ENCODE measurements at regions not wholly inside any gene's neighbourhood (a gene's known extent, or its start where the extent isn't known, plus 50 kb on each side); places are given as distances from the start of the nearest gene placed in this dataset.
"Not testable (repeated sequence)": the region's sequence is repeated elsewhere in the genome, so short reads cannot be mapped to it uniquely, and the experiment has no call there.

DNA sequence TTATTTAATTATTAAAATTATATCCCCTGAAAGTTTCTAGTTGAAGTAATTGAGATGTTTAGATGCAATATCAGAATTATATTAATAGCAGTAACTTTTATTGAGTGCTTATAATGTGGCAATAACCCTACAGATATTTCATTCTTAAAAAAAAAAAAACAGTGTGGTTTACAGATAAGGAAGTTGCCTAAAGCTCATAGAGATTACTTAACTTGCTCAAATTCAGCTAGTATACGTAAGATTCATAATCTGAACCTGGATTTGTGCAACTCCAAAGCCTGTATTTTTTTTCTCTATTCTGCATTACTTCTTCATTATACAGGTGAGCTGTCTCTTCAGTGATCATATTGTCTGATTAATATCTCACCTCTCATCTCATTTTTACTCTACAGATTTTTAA lies 156.0 kb upstream of the PTBP2 start:
- DNase-seq, result peak; percentile 13

GRCh38 chr1:96568639-96569038 lies 152.9 kb upstream of the PTBP2 start:
- DNase-seq, result no peak

DNA sequence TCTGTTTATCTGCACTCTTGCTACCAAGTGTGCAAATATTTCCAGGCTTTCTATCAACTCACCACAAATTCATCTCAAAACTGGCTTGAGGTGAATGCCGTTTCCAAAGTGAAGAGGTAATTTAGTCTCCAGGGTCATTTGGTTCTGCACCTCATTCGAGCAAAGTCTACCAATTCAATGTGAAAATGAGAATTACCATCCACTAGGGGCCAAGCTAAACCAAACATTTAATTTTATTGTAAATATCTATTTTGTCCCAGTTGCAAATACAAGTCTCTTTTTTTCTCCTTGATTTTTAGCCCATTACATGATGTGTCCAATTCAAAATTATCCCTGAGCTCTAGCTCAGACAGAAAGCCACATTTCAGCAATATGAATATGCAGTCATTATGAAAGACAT lies 152.3 kb upstream of the PTBP2 start:
- no peak for DNase-seq

DNA sequence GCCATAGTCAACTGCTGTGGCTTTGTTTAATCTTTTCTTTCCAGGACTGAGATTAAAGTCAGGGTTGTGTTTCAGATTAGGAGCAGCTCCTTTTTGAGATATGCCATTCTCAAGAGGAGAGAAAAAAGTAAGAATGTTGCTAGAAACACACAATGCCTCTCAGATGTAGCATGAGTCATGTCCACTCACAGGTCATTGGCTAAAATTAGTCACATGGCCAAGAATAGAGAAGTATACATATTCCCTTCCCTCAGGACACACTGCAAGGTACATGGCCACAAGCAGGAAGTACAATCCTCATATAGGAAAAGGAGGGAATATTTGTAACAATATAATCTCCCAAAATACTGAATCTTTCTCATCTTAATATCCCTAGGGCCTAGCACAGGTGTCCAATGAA lies 141.9 kb upstream of the PTBP2 start:
- DNase-seq, result no peak

GRCh38 chr1:96580920-96581319 lies 140.7 kb upstream of the PTBP2 start:
- DNase-seq, result no peak

DNA sequence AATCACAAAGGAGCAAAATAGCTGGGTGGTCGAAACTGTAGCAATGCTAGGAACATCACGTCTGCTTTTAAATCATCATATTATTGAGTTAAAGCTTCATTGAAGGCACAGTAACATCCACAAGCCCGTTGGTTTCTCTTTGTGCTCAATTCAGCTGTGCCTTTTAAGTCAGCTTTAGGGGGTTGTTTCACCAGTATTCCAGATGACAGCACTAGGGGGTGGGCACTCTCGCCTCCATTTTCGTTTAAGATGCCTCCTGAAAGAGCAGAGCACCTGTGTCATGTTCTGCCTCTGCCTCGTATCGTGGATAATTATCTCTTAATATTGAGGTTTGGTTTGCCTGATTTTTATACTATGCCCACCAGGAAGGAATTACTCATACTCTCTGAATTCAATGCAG lies 139.8 kb upstream of the PTBP2 start:
- no peak for DNase-seq

- DNase-seq, result no peak
Measured at GRCh38 chr1:96583903-96584302, 137.7 kb upstream of the PTBP2 start.

- DNase-seq, result no peak
Measured at GRCh38 chr1:96587222-96587621, 134.4 kb upstream of the PTBP2 start.

DNA sequence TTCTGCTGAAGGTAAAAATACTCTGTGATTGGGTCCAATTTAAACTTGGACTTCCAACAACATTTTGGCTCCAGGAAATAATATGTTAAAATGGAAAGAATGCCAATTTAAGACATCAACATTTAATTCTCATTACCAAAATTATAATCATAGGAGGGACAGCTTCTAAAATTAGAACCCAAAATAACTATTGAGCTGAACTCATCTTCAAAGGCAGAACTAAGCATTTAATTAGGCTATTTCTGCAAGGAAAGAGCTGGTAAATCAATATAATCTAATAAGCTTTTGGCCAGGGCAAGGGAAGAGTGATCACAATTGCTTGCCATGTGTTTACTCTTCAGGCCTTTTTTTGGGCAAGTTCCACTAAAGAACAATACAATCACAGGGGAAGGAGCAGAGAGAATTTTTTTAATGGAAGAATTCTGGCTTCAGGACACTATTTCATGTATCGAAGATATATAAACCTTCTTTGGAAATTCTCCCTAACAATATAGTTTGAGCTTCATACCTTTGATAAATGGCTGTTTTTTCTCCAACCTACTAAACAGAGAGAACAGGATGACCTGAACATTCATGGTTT lies 133.1 kb upstream of the PTBP2 start:
- DNase-seq, result no peak

DNA sequence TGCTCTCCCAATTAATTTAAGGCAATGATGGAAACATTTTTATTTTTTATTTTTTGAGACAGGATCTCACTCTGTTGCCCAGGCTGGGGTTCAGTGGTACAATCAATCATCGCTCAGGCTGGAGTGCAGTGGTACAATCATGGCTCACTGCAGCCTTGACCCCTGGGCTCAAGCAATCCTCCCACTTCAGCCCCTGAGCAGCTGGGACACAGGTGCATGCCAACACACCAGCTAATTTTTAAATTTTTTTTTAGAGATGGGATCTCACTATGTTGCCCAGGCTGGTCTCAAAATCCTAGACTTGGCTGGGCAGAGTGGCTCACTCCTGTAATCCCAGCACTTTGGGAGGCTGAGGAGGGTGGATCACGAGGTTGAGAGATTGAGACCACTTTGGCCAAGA lies 126.1 kb upstream of the PTBP2 start:
- not testable (repeated sequence) for DNase-seq

DNA sequence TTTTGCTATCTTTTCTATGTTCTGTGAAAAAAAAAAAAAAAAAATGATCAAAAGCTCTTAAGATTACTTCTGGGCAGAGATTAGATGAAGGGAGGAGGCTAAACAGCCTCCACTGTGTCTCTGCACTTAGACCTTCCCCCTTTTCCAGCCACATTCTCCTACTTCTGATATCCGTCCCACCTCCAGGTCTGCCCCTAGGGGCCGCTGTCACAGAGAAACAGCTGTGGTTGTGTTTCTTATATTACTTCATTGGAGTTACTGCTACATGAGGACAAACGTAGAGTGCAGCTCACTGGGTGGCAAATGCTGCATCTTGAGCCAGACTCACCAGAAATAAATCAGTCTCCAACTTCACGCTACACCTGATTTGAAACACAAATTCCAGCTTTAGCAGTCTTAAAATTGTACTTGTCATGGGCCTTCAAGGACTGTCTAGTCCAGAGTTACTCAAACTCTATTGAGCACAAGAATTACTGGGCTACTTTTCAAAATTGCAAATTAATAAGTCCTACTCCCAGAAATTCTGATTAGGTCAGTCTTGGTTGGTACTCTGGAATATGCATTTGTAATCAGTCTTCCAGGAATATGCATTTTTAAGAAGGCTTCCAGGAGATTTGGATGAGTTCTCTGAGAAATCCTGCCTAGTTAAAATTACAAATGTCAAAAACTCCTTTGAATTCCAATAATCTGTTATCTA lies 125.2 kb upstream of the PTBP2 start:
- peak; percentile 25 for DNase-seq

GRCh38 chr1:96597218-96597617 lies 124.4 kb upstream of the PTBP2 start:
- DNase-seq, result no peak

- DNase-seq, result no peak
Measured at GRCh38 chr1:96598416-96599168, 123.0 kb upstream of the PTBP2 start.

- not testable (repeated sequence) for DNase-seq
Measured at GRCh38 chr1:96604620-96605019, 117.0 kb upstream of the PTBP2 start.

DNA sequence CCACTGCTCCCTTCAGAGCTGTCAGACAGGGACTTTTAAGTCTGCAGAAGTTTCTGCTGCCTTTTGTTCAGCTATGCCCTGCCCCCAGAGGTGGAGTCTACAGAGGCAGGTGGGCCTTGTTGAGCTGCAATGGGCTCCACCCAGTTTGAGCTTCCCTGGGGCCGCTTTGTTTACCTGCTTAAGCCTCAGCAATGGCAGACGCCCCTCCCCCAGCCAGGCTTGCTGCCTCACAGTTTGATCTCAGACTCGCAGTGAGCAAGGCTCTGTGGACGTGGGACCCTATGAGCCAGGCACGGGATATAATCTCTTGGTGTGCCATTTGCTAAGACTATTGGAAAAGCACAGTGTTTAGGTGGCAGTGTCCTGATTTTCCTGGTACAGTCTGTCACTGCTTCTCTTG lies 104.2 kb upstream of the PTBP2 start:
- DNase-seq, result not testable (repeated sequence)

DNA sequence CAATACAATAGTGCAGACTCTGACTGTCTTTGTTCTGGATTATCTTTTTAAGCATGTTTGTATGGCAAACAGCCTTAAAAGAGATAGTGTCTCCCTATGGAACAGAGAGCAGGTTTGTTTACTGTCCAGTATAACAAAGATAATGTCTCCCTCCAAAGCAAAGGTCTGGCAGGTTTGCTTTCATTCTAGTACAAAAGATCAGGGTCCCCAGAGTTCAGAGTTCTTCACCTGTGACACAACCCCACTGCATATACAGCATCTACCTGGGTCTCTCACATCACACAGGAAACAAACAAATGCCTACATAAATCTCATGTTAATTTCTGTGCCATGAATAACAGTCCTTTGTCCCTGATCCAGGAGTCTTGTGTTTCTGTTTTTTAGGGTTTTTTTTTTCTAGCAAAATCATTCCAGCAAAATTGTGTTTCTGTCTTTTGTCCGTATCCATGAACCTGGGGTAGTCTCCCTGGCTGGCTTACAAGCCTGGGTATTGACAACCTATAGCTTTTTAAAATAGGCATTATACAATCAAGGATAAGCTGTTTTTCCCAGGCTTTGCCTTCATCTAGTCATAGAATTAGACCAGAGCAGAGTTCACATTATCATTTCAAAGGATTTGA lies 89.4 kb upstream of the PTBP2 start:
- no peak for DNase-seq

DNA sequence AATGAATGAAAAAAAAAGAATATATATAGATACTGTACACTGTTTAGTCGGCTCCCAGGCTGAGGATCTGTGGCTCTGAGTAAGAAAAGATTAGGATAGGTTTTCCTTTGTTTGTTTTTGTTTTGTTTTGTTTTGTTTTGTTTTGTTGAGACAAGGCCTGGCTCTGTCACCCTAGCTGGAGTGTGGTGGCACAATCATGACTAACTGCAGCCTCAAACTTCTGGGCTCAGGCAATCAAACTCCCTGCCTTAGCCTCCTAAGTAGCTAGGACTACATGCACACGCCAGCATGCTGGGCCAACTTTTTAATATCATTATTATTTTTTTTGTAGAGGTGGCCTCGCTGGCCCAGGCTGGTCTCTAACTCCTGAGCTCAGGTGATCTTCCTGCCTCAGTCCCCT lies 87.9 kb upstream of the PTBP2 start:
- DNase-seq, result no peak

GRCh38 chr1:96634883-96635282 lies 86.7 kb upstream of the PTBP2 start:
- no peak for DNase-seq

DNA sequence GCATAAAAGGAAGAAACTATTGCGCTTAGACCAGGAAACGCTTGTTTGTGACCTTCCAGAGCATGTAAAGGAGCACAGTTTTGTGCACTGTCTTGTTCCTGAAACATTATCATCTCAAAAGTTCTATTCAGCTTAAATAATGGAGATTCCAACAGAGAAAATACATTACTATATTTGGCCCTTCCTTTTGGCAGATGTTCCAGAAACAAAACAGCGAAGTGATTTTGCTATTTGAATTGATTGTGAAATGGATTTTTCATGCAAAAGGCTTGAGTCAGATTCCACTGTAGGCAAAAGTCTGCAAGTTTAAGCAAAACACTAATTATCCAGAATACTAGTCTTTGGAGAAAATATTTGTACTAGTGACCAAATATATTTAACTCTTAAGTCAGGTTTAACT lies 80.3 kb upstream of the PTBP2 start:
- no peak for DNase-seq

GRCh38 chr1:96643519-96643918 lies 78.1 kb upstream of the PTBP2 start:
- DNase-seq, result no peak

DNA sequence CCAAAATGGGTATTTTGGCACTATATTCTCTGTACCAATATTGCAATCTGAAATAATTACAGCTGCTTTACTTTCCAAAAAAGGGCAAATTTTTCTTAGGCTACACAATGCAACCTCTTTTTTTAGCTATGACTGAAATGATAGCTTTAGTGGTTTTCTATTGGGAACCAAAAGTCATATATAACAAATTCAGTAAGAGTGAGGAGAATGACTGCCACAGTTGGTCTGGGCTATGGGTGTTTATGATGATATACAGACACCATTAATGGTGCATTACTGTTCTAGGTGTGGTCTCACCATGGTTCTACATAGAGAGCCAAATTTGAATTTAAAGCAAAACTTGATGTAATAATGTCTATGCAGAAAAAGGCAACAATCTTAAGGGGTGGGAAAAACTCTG lies 72.3 kb upstream of the PTBP2 start:
- no peak for DNase-seq

DNA sequence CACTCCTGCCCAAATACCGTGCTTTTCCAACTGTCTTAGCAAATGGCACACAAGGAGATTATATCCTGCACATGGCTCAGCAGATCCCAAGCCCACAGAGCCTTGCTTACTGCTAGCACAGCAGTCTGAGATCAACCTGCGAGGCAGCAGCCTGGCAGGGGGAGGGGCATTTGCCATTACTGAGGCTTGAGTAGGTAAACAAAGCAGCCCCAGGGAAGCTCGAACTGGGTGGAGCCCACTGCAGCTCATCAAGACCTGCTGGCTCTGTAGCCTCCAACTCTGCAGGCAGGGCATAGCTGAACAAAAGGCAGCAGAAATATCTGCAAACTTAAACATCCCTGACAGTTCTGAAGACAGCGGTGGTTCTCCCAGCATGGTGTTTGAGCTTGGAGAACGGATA lies 70.1 kb upstream of the PTBP2 start:
- DNase-seq, result no peak

DNA sequence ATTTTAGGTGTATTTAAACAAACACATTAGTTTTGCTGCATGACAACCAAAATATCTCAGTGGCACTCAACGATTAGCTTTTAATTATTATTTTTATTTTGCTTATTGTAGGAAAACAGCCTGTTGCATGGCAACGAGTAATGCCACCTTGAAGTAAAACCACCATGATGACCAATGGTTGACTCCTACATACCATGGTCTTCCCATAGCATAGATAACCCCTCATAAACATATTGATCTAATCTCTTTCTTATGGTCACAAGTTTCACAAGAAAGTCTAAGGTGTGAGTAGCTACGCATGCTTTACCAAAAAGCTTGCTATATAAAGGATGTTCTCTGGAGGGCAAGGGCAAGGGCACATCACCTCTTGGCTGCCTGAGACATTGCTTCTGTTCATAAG lies 61.5 kb upstream of the PTBP2 start:
- no peak for DNase-seq

GRCh38 chr1:96660503-96660902 lies 61.1 kb upstream of the PTBP2 start:
- DNase-seq, result no peak

Measured in suppressor macrophage treated with lipopolysaccharide for 4 hours (primary cell).